ENCODE measurements at regions not wholly inside any gene's neighbourhood (a gene's known extent, or its start where the extent isn't known, plus 50 kb on each side); places are given as distances from the start of the nearest gene placed in this dataset.

DNA sequence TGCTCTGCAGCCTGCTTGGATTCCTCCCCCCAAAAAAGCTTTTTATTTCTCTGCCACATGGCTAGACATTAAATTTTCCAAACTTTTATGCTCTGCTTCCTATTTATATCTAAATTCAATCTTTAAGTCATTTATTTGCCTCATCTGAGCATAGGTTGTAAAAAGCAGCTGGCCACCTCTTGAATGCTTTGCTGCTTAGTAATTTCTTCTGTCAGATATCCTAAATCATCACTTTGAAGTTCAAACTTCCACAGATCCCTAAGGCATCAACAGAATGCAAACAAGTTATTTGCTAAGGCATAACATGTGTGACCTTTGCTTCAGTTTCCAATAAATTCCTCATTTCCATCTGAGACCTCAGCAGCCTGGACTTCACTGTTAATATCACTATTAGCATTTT is 209.6 kb downstream of the FSCB start:
- no peak for DNase-seq (ENCODE audit: low read depth, low spot score)

DNA sequence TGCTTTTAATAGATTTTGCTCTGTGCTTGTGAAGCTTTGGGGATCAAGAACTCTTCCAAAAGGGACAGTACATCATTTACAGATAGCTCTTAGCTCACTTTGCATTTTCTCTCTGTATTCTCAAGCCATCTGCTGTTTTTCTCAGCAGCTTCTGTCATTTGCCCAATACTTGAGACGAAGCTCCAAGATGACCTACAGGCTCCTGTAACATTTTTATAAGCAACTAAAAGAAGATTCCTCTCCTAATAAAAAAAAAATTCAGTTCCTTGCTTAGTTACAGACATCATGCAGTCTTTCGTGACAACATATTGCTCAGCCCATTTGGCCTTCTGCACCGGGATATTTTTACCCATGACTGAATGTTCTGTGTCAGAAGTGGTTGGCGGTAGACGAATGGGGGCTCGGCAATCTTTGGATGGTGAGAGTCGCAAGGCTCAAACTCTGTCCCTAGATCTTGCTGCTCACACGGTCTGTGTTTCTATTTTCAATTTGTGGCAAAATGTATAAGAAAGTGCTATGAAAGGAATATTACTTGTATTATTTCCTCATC is 215.6 kb downstream of the FSCB start:
- DNase-seq (ENCODE audit: low read depth, low spot score) = no peak

DNA sequence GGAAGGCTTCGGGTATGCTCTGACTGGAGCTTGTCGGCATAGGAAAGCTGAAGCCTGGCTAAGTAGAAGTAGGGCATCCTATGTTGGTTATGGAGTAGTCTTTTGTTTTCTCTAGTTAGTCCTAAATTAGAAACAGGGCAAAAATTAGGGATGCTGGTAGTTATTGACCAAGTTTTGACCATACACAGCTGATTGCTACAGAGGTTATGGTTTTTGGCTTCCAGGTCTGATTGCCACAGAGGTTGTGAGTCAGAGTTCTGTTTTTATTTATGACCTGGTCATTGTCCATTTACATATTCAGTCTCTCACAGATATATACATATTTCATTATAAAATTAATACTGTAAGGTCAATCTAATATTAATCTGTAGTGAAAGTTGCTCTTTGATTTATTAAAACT is 219.2 kb downstream of the FSCB start:
- no peak for DNase-seq (ENCODE audit: low read depth, low spot score)

DNA sequence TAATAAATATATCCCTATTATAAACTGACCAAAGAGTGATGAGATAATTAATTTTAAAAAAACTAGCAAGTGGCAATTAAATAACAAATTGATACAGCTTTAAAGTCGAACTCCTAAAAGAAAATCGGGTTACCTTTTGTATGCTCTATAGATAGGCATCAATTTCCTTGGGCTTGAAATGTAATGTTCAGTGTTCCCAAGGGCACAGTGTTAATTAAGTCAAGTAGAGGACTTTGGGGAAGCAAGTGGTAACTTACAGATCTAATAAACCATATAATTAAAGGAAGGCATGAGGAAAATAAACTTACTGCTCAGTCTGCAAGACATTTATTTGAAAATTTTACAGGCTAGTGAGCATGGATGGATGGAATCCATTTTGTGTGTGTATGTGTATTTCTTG is 220.9 kb downstream of the FSCB start:
- DNase-seq (ENCODE audit: low read depth, low spot score) = no peak

DNA sequence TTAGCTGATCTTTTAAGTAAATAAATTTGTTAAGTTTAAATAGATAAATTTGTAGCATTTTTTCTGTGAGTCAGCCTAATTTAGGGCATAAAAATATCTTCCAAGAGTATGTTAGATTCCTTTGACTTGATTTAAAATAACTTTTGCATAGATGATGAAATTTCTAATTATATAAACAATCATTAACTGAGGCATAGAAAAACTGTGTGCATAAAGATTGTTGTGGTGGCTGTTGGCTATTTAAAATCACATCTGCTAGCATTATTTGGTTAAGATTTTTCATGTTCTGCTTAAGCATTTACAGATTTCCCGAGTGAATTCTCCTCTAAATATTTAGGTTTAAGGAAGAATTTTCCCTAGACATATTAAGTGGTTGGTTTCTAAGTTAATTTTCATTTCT is 223.2 kb downstream of the FSCB start:
- no peak for DNase-seq (ENCODE audit: low read depth, low spot score)

DNA sequence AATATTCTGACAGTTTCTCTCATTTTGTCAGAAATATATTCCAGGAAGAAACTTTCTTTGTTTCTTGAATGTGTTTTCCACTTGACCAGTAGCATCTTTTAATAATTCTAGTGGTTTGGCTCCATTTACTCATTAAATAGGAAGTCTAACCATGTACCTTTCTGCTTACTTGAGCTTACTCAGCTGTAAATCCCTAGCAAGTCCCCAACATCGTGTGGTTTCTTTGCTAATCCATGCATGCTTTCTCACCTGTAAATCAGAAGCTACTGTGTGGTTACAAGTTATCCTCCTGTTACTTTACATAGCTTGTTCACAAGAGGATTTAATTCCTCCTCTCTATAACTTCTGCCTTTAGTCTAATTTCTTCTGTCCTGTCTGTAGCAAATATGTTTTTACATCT is 227.7 kb downstream of the FSCB start:
- no peak for DNase-seq (ENCODE audit: low read depth, low spot score)

DNA sequence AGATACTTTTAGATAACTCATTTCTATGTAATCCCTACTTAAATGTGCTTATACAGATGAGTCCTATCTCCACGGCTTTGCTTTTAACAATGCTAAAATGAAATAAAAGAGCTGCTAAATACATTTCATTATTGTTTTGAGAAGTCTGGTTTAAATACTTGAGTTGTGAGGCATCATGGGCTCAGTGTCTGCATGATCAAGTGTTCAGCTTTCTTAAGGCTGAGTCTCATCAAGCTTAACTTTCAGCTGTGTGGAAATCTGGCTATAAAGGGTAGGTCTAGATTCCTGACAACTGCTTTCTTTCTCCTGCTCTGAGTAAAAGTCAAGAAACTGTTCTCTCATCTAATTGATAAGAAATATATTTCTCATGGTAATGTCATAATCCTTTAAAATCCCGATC is 235.4 kb downstream of the FSCB start:
- no peak for DNase-seq (ENCODE audit: low read depth, low spot score)

DNA sequence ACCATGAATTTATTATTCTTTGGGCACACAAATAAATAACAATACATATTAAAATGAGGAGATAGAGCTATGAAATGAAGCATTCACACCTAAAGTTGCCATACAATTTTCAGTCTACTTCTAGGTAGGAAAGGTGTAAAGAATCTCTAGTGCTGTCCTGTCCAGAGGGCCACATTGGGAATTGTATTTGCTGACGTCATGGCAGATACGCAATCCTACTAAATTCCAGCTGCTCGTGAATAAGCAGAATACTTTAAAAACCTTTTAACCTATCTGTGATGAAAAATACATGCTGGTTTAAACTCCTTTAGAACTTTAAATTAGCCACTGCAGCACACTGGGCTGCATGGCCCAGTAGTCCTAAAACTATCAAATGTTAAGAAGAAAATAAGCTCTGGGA is 236.1 kb downstream of the FSCB start:
- no peak for DNase-seq (ENCODE audit: low read depth, low spot score)

DNA sequence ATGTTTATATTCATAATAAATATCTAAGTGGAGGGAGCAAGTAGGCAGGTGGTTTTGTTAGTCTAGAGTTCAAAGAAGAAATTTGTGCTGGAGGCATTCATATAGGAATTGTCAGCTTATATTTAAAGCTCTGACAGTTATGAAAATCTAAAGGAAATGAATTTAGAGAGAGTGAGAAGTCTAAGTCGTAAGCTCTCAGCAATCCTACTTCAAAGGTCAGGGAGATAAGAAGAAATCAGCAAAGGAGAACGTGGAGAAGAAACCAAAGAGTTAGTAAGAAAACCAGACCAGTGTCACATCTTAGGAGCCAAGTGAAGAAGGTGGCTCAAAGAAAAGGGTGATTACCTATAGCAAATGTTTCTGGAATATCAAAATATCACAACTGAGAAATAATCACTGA is 241.8 kb downstream of the FSCB start:
- DNase-seq (ENCODE audit: low read depth, low spot score) = no peak

DNA sequence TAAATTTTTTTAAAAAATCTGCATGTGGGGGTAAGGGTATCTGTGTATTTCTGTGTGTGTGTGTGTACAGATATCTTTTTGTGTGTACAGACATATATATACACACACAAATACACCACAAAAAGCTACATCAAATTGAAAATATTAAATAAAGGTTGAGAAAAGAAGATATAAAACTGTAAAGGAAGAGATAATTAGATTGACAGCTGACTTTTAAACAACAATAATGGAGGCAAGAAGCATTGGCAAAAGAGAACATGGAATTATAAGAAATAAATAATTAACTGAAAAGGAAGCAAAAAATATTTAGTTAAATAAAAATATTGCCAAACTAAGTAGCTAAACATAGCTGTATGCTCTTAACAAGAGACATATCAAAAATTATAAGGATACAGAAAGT is 291.4 kb downstream of the FSCB start:
- no peak for DNase-seq (ENCODE audit: low read depth, low spot score)

DNA sequence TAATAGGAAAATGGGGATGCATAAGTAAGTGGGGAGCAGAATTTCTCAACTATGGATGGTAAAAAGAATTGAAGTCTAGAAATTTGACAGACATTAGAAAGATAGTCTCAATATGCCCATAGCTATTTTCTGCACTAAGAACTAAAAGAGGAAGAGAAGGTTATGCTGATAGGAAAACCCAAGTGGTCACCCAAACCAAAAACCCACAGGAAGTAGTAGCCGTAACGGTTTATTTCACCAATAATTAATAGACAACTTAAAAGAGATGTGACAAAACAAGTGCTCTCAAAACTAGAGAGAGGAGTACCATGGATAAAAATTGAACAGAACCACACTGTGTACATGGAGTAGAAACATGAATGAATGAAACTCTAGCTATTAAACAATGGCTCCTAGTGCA is 295.4 kb downstream of the FSCB start:
- no peak for DNase-seq (ENCODE audit: low read depth, low spot score)

DNA sequence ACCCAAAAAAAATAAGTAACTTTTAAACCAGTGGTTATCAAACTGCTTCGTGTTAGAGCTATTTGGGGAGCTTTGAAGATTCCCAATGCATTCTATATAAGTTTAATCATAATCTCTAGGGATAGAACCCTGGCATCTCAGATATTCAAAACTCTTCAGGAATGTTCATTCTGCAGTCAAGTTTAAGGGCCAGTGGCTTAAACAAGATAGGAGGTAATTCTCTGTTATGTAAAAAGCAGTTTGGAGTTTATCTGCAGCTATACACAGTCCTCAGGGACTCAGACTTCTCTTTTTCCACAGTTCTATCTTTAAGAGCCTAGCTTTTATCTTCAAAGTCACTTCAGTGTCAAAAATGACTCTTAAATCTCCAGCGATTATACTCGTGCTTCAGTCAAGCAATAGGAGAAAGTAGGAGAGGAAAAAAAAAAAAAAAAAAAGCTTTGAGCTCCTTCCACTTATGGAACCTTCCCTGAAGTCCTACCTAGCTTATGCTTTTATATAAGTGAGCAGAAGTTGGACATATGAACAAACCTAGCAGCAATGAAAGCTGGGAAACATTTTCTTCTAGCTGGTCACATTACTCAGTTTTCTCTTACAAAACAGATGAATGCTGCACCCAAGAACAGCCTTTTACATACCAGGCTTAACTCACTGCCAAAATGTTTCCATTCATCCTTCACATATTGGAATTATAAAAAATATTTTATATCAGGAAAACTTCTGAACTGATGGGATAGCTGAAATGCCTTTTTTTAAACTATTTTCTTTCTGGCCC is 302.8 kb downstream of the FSCB start:
- DNase-seq (ENCODE audit: low read depth, low spot score) = peak; percentile 9

DNA sequence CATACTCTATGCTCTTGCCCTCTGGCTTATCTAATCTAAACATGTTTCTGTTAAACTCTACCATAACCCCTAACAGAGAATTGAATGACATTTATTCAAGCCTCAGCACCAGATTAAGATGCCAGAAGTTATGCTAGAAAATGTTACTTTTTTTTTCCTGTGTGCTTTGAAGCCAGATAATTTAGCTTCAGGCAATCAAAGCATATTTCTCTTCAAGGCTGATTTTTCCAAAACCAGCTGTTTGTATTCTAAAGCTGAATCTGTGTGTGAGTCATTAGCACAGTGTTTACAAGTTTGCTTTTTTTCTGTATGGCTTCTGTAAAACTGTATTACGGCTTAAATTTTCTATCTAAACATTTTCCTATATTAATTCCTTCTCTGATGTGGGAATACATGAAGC is 326.1 kb downstream of the FSCB start:
- no peak for DNase-seq (ENCODE audit: low read depth, low spot score)

DNA sequence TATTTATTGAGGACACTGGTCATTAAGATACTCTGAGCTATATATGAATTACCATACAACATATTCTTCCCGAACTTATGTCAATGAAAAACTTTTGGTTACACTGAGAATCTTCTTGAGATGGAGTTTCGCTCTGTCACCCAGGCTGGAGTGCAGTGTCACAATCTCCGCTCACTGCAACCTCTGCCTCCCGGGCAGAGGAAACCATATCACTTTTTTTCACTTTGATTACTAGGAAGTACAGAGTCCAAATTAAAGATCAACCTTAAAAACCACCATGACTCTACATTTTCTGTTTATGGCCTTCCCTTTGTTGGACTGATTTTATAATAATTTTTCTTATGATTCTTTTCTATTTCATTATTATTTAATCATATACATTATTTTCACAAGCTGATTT is 336.5 kb downstream of the FSCB start:
- DNase-seq (ENCODE audit: low read depth, low spot score) = no peak

DNA sequence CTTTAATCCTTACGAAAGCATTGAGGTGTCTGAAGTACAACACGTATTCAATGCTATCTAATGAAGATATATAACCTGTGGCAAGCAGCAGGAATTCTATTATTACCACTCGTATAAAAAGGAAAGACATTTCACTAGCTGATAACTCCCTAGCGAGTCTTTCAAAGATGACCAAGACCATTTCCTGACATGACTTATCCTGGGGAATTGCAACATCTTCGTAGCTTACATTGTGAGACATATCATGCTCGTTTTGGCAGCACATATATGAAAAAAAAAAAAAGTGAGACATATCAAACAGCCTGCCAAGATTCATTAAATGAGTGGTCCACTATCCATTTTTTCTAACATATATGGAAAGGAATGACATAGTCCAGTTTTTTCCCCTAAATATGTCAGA is 337.0 kb downstream of the FSCB start:
- DNase-seq (ENCODE audit: low read depth, low spot score) = no peak

DNA sequence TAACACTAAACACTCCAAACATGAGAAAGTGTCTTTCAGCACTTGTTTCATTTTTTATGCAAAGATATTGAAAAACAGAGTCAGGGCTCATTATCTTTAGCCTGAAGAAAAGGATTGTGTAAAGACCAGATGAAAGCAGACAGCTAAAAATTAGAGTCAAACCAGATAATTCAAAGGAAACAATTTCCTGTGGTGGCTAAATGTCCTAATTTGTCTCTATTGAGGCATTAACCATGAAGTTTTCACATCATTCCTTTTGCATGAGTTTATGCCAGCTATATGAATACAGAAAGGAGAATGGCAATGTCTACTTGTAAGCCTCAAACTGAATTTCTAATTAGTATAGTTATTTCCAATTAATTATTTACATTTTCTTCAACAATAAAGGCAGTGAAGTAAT is 338.5 kb downstream of the FSCB start:
- DNase-seq (ENCODE audit: low read depth, low spot score) = no peak

DNA sequence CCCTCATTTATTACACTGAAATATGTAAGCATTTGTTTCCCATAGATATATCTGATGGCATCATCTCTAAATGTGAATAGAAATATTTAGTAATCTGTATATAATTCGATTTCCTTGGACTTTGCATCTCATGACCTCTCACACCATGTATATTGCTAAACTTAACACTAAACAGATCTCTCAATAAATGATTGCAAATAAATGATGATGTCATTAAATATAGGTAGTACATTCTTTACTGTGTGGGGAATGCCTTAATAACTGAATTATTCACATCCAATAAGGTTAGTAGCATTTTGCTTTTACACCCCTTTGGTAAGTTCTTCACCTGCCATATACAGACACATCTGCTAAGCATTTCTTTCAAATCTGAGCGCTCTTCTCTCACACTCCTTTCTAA is 340.5 kb downstream of the FSCB start:
- DNase-seq (ENCODE audit: low read depth, low spot score) = no peak

DNA sequence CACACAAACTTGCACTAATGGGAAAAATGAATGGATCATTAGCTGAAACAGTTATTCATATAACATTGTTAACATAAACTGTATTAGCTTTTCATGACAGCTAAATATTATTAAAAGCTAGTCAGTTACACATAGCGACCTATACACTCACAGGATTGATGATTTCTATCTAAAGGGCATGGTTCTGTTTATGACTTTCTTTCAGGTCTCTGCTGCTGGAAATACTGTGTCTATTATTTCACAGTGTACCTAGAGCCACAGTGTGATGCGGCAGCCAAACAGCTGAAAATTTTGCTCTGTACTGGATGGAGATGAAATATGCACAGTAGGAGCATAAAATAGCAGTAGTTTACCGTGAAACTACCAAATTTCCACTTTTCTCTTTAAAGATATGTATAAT is 341.1 kb downstream of the FSCB start:
- no peak for DNase-seq (ENCODE audit: low read depth, low spot score)

DNA sequence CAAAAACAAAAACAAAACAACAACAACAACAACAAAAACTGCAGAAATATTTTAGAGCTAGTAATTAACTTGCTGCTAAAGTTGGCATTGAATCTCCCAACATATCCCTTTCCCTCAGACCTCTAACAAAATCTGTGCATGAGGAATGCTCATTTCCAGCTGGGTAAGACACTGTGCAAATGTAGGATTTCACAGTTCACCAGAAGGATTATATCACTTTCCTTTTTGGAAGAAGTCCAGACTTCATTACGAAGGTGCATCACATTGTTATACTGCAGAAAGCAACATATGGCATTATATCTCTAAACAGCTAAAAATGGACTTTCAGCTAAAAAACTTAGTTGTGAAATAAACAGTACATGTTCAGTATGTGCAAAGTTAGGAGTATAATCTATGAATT is 341.8 kb downstream of the FSCB start:
- DNase-seq (ENCODE audit: low read depth, low spot score) = no peak

DNA sequence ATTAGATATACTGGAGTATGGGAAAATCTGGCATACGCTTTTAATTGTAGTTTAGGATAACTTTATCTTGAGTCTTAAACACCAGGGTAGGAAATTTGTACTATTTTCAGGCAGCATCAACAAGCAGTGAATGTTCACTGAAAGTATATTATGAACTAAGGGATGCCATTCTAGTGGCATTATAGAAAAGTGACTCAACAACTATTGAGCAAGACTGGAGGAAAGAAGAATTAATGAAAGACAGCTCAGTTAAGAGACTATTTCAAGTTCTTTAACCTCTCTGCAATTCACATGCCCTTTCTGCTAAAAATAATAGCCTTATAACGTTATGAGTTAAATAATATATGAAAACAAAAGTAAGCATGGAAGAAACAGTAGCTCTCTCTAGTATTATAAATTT is 343.1 kb downstream of the FSCB start:
- DNase-seq (ENCODE audit: low read depth, low spot score) = no peak

DNA sequence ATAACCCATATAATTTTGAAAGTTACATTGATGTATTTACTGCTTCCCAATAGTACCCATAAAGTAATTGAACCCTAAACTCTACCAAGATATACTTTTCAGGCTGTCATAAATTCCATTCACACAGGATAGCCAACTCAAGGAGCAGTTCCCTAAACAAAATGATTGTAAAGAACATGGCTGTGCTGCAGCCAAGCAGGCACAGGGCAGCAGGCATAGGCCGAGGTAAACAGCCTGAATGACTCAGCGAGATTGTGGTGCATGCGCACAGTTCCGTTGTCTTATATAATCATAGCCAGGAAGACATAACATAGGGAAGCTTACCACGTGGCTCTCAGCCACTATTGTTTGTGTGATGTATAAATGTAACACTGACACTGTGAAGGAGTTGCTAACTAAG is 344.9 kb downstream of the FSCB start:
- no peak for DNase-seq (ENCODE audit: low read depth, low spot score)

DNA sequence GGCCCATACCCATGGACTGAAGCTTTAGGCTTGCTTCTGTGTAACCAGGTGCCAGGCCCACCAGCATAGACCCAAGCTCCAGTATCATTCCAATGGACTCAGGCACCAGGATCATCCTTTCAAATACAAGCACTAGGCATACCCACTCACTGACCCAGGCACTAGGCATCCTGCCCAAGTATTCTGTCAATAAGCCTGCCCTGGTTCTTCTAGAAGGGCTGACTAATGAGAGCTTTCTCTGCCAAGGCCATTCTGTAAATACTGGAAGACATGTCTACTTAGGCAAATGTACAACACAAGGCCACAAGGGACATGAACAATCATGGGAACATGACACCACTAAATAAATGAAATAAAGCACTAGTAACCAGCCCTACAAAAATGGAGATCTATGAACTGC is 352.2 kb downstream of the FSCB start:
- no peak for DNase-seq (ENCODE audit: low read depth, low spot score)

DNA sequence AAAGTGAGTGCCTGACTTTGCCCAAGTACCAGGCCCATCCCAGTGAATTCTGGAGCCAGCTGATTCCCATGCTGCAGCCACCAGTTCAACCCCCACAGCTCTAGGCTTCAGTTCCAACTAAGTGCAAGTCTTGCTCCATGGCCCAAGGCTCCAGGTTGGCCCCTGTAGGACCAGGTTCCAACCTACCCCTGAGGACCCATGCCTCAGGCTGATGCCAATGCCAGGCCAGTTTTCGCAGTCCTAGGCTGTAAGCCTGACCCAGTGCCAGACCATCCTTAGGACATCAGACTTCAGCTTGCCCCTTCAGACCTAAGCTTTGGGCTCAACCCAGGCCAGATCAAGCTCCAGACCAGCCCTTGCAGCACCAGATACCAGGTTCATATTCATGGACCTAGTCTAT is 352.6 kb downstream of the FSCB start:
- DNase-seq (ENCODE audit: low read depth, low spot score) = no peak
